ENCODE measurements at regions not wholly inside any gene's neighbourhood (a gene's known extent, or its start where the extent isn't known, plus 50 kb on each side); places are given as distances from the start of the nearest gene placed in this dataset.
A peak's percentile ranks its signal among the peaks of the same experiment; 100 is the strongest.

DNA sequence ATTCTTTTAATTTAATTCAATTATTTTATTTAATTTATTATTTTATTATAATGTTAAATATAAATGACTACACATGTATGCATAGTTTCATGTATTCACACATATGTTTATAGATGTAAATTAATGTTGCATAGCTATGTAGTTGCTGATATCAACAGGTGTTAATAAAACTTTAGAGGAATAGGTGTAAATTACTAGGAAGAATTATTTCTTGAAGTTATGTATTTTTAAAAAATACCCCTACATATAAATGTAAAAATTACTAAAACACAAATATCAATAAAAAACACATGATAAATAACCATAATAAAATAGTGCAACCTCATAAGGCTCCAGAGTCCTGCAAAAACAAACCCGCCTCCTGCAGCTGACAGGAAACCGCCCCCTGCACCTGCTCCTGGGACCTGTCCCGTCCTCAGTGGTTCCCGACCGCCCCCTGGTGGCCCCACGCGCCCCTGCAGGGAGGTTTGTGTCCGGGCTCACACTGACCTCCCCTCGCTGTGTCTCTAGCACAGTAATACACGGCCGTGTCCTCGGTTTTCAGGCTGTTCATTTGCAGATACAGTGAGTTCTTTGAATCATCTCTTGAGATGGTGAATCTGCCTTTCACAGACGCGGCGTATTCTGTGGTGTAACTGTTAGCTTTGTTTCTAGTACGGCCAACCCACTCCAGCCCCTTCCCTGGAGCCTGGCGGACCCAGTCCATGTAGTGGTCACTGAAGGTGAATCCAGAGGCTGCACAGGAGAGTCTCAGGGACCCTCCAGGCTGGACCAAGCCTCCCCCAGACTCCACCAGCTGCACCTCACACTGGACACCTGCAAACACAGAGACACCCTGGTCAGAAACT is 1264.0 kb downstream of the TMEM121 start:
- in situ Hi-C loops (cut with HindIII; ENCODE audit: extremely low pct_ligation_motif_present, low pct_unique_long_range_greater_than_20kb) = no loop called here
- CTCF ChIA-PET (ENCODE audit: low intra/inter-chr PET ratio, low total read pairs) = interaction anchor here (1.9 kb wide), 1 partner anchor 40 kb away, joined by 7 read pairs; no protein-coding TSS in a partner anchor
- FAIRE-seq = no peak
- no peak for TF ChIP-seq ZNF746 (CRISPR knock-in tag; IDR thresholded peaks at IDR 0.05)
- 0 out of 2 replicates have a peak, but pooled peaks have one; percentile 26 for TF ChIP-seq GABPB1 (CRISPR knock-in tag; IDR thresholded peaks at IDR 0.05)
- TF ChIP-seq ZFP90 (CRISPR knock-in tag; IDR thresholded peaks at IDR 0.05; ENCODE audit: borderline replicate concordance) = no peak
- TF ChIP-seq, protein P1, sequence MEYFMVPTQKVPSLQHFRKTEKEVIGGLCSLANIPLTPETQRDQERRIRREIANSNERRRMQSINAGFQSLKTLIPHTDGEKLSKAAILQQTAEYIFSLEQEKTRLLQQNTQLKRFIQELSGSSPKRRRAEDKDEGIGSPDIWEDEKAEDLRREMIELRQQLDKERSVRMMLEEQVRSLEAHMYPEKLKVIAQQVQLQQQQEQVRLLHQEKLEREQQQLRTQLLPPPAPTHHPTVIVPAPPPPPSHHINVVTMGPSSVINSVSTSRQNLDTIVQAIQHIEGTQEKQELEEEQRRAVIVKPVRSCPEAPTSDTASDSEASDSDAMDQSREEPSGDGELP (IDR thresholded peaks at IDR 0.05; ENCODE audit: borderline replicate concordance, low read depth) = 0 out of 2 replicates have a peak, but pooled peaks have one; percentile 24
- TF ChIP-seq THYN1 (CRISPR knock-in tag; IDR thresholded peaks at IDR 0.05; ENCODE audit: borderline replicate concordance, low read depth) = no peak
- TF ChIP-seq SMYD3 (CRISPR knock-in tag; IDR thresholded peaks at IDR 0.05) = no peak
- no peak for TF ChIP-seq ZC3H13 (CRISPR knock-in tag; IDR thresholded peaks at IDR 0.05)
- TF ChIP-seq CTCF (CRISPR knock-in tag; IDR thresholded peaks at IDR 0.05) = peak; percentile 62
- TF ChIP-seq, protein P2, sequence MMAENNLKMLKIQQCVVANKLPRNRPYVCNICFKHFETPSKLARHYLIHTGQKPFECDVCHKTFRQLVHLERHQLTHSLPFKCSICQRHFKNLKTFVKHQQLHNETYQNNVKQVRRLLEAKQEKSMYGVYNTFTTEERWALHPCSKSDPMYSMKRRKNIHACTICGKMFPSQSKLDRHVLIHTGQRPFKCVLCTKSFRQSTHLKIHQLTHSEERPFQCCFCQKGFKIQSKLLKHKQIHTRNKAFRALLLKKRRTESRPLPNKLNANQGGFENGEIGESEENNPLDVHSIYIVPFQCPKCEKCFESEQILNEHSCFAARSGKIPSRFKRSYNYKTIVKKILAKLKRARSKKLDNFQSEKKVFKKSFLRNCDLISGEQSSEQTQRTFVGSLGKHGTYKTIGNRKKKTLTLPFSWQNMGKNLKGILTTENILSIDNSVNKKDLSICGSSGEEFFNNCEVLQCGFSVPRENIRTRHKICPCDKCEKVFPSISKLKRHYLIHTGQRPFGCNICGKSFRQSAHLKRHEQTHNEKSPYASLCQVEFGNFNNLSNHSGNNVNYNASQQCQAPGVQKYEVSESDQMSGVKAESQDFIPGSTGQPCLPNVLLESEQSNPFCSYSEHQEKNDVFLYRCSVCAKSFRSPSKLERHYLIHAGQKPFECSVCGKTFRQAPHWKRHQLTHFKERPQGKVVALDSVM (CRISPR knock-in tag; IDR thresholded peaks at IDR 0.05) = no peak
- TF ChIP-seq ZNF614 (CRISPR knock-in tag; IDR thresholded peaks at IDR 0.05; ENCODE audit: borderline replicate concordance) = no peak
- TF ChIP-seq STAG1 (CRISPR knock-in tag; IDR thresholded peaks at IDR 0.05) = peak; percentile 17; the same call in 1 of the 2 replicates
- TF ChIP-seq, protein P3, sequence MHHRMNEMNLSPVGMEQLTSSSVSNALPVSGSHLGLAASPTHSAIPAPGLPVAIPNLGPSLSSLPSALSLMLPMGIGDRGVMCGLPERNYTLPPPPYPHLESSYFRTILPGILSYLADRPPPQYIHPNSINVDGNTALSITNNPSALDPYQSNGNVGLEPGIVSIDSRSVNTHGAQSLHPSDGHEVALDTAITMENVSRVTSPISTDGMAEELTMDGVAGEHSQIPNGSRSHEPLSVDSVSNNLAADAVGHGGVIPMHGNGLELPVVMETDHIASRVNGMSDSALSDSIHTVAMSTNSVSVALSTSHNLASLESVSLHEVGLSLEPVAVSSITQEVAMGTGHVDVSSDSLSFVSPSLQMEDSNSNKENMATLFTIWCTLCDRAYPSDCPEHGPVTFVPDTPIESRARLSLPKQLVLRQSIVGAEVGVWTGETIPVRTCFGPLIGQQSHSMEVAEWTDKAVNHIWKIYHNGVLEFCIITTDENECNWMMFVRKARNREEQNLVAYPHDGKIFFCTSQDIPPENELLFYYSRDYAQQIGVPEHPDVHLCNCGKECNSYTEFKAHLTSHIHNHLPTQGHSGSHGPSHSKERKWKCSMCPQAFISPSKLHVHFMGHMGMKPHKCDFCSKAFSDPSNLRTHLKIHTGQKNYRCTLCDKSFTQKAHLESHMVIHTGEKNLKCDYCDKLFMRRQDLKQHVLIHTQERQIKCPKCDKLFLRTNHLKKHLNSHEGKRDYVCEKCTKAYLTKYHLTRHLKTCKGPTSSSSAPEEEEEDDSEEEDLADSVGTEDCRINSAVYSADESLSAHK (CRISPR knock-in tag; IDR thresholded peaks at IDR 0.05; ENCODE audit: borderline replicate concordance) = no peak
- TF ChIP-seq ZSCAN29 (CRISPR knock-in tag; conservative IDR thresholded peaks at IDR 0.05) = no peak
- TF ChIP-seq ZNF747 (CRISPR knock-in tag; IDR thresholded peaks at IDR 0.05; ENCODE audit: borderline replicate concordance) = no peak
- TF ChIP-seq ZSCAN20 (CRISPR knock-in tag; IDR thresholded peaks at IDR 0.05; ENCODE audit: borderline replicate concordance) = no peak
- TF ChIP-seq ERF (CRISPR knock-in tag; IDR thresholded peaks at IDR 0.05) = no peak

More for the DNA sequence above, 1264.0 kb downstream of the TMEM121 start:
- H3K4me3 ChIP-seq (replicated peaks in 1 of 3; ENCODE audit: insufficient read depth in 1 of 3, low read depth in 2 of 3, low read length in 3 of 3) = no peak overlapping the region
- no peaks in the 10 kb centered on the region for H3K9me3 ChIP-seq (ENCODE audit: low read length)
- BruUV-seq (replicated peaks) = no TSS peak
- POLR2A ChIA-PET = no interaction called here
- peak; percentile 47 for DNase-seq (ENCODE audit: low spot score)
- peak overlapping the region; percentile 13; the same call in 1 of the 2 replicates for H3K4me2 ChIP-seq (ENCODE audit: low read depth, low read length)
- H4K20me1 ChIP-seq (ENCODE audit: insufficient read depth, low read length) = no peaks in the 10 kb centered on the region
- H2AFZ ChIP-seq (ENCODE audit: low read length) = no peak overlapping the region
- intact Hi-C loops (cut with micrococcal nuclease; ENCODE audit: unreplicated experiment) = no loop called here
- H3K79me2 ChIP-seq (ENCODE audit: insufficient read depth, low read length) = no peaks in the 10 kb centered on the region
- no peaks in the 10 kb centered on the region for H3K36me3 ChIP-seq (replicated peaks in 1 of 2; ENCODE audit: control insufficient read depth in 1 of 2, insufficient read depth in 2 of 2, low read length in 2 of 2)
- H3K4me1 ChIP-seq (ENCODE audit: insufficient read depth, low read length) = no peaks in the 10 kb centered on the region
- 1% methylated on average over 12 of the region's 17 CpGs for WGBS (ENCODE audit: low lambda C conversion rate)
- ATAC-seq = peak; percentile 83
- no peak overlapping the region for H3K9ac ChIP-seq (ENCODE audit: insufficient read depth, low read depth, low read length)
- H3K27me3 ChIP-seq (ENCODE audit: control insufficient read depth in 1 of 2, insufficient read depth in 2 of 2, low read length in 2 of 2) = 0 out of 5 replicates have a peak, but pooled peaks cover 0 to 3% of the 10 kb centered on the region in 2 experiments
- no peak overlapping the region for H3K27ac ChIP-seq (ENCODE audit: extremely low read length, insufficient read depth, low read length)

All from HepG2 (cell line).